CD14-positive monocyte (primary cell): ENCODE measurements at regions not wholly inside any gene's neighbourhood (a gene's known extent, or its start where the extent isn't known, plus 50 kb on each side); places are given as distances from the start of the nearest gene placed in this dataset.

Source experiments
- DNase-seq, 3 donors: peaks; one replicate each; pipeline ENCODE4 v3.0.0-alpha.2; 2011 to 2022
- H2AFZ ChIP-seq: 2 replicates; pipeline ENCODE4 v1.6.0; 2012; ENCODE audit warnings: mild to moderate bottlenecking, low read depth, low read length, inconsistent platforms; ENCODE audit not compliant: insufficient read depth, poor library complexity, severe bottlenecking
- H3K27ac ChIP-seq, 2 donors: 1 replicate in 1 of 2; 2 replicates in 1 of 2; pipeline ENCODE4 v1.5.1; 2012 to 2013; ENCODE audit warnings: low read length in 2 of 2, control low read depth in 1 of 2, inconsistent platforms in 1 of 2, low read depth in 1 of 2, mild to moderate bottlenecking in 1 of 2
- H3K27me3 ChIP-seq, 2 donors: one replicate each; pipeline versions ENCODE4 v1.6.0 to v1.6.1; 2011 to 2013; ENCODE audit warnings: low read length in 2 of 2; ENCODE audit not compliant: control insufficient read depth in 2 of 2, insufficient read depth in 2 of 2
- H3K36me3 ChIP-seq, 2 donors: replicated peaks in 1 of 2; 1 replicate in 1 of 2; 2 replicates in 1 of 2; pipeline versions ENCODE4 v1.5.1 to v1.6.1; 2012 to 2013; ENCODE audit warnings: low read length in 2 of 2, control low read depth in 1 of 2, inconsistent platforms in 1 of 2, mild to moderate bottlenecking in 1 of 2; ENCODE audit not compliant: insufficient read depth in 2 of 2, control insufficient read depth in 1 of 2
- H3K4me1 ChIP-seq, 2 donors: 1 replicate in 1 of 2; 2 replicates in 1 of 2; pipeline versions ENCODE4 v1.5.1 to v1.6.1; 2012 to 2013; ENCODE audit warnings: low read length in 2 of 2, control low read depth in 1 of 2, inconsistent platforms in 1 of 2, mild to moderate bottlenecking in 1 of 2, moderate library complexity in 1 of 2; ENCODE audit not compliant: insufficient read depth in 2 of 2, control insufficient read depth in 1 of 2
- H3K4me2 ChIP-seq: replicated peaks from 2 replicates; pipeline ENCODE3; 2012; ENCODE audit warnings: low read length, moderate library complexity, mild to moderate bottlenecking; ENCODE audit not compliant: poor library complexity, severe bottlenecking; ENCODE audit errors: extremely low read depth
- H3K4me3 ChIP-seq, 3 experiments: fragments of 200-600 bp in 1 of 3; sonication (generic) in 1 of 3; replicated peaks in 1 of 3; 1 replicate in 2 of 3; 2 replicates in 1 of 3; pipeline ENCODE4 v1.5.1; 2011 to 2013; ENCODE audit warnings: low read length in 3 of 3, mild to moderate bottlenecking in 3 of 3, control low read depth in 2 of 3, low read depth in 2 of 3, inconsistent platforms in 1 of 3, moderate library complexity in 1 of 3
- H3K79me2 ChIP-seq: 2 replicates; pipeline ENCODE4 v1.6.0; 2012; ENCODE audit warnings: mild to moderate bottlenecking, control low read depth, inconsistent platforms, low read length, moderate library complexity; ENCODE audit not compliant: insufficient read depth
- H3K9ac ChIP-seq: 2 replicates; pipeline ENCODE4 v1.6.0; 2017; ENCODE audit warnings: low read length, mild to moderate bottlenecking; ENCODE audit not compliant: insufficient read depth, poor library complexity, severe bottlenecking
- H3K9me3 ChIP-seq, 2 donors: replicated peaks in 1 of 2; 1 replicate in 1 of 2; 2 replicates in 1 of 2; pipeline versions ENCODE4 v1.5.1 to v1.6.1; 2012 to 2013; ENCODE audit warnings: low read length in 2 of 2, control low read depth in 1 of 2; ENCODE audit not compliant: control insufficient read depth in 1 of 2, insufficient read depth in 1 of 2
- H4K20me1 ChIP-seq: 2 replicates; pipeline ENCODE4 v1.6.0; 2012; ENCODE audit warnings: mild to moderate bottlenecking, low read length, control low read depth, moderate library complexity; ENCODE audit not compliant: insufficient read depth
- H3K27ac Mint-ChIP-seq, 7 donors: one replicate each; pipeline ENCODE4 v1.8.0; 2020; ENCODE audit warnings: mild to moderate bottlenecking in 7 of 7, mixed read lengths in 7 of 7, moderate library complexity in 6 of 7, inconsistent platforms in 2 of 7
- H3K27me3 Mint-ChIP-seq, 3 donors: one replicate each; pipeline ENCODE4 v1.8.0; 2021 to 2022; ENCODE audit warnings: low read depth in 3 of 3, mild to moderate bottlenecking in 3 of 3, mixed read lengths in 3 of 3, moderate library complexity in 3 of 3, inconsistent platforms in 1 of 3
- H3K36me3 Mint-ChIP-seq, 2 donors: one replicate each; pipeline ENCODE4 v1.8.0; 2020; ENCODE audit warnings: mixed read lengths in 2 of 2, inconsistent platforms in 1 of 2, mild to moderate bottlenecking in 1 of 2
- H3K4me1 Mint-ChIP-seq: one replicate; pipeline ENCODE4 v1.8.0; 2020; ENCODE audit warnings: mild to moderate bottlenecking, mixed read lengths
- H3K4me3 Mint-ChIP-seq, 2 donors: one replicate each; pipeline ENCODE4 v1.8.0; 2020; ENCODE audit warnings: mild to moderate bottlenecking in 2 of 2, mixed read lengths in 2 of 2, moderate library complexity in 1 of 2
- H3K9me3 Mint-ChIP-seq, 7 donors: one replicate each; pipeline ENCODE4 v1.8.0; 2020 to 2022; ENCODE audit warnings: mixed read lengths in 7 of 7, mild to moderate bottlenecking in 6 of 7, moderate library complexity in 6 of 7, inconsistent platforms in 2 of 7
- CTCF ChIP-seq: fragments of 200-600 bp; IDR thresholded peaks from one replicate; pipeline ENCODE4 v1.8.0; 2022; ENCODE audit warnings: antibody characterized with exemption, mild to moderate bottlenecking
- WGBS: methylation state at CpG from one replicate; pipeline ENCODE4 v1.1.5; 2013; ENCODE audit warnings: missing lambda C conversion rate; ENCODE audit not compliant: insufficient coverage; 5-methylcytosine and 5-hydroxymethylcytosine counted together
- intact Hi-C, 2 donors: fragments of 100-400 bp; cut with micrococcal nuclease; formaldehyde crosslinking; loops; one replicate each; pipeline versions ENCODE4 v1.15.0 to v1.15.1; 2023

- Histone ChIP-seq H3K9me3 (no peaks in the 10 kb centered on the region), H3K27ac (no peak overlapping the region), H2AFZ (no peak overlapping the region), H3K79me2 (no peaks in the 10 kb centered on the region), H3K27me3 (no peaks in the 10 kb centered on the region), H3K4me1 (no peaks in the 10 kb centered on the region), H3K4me3 (no peak overlapping the region), H4K20me1 (no peaks in the 10 kb centered on the region), H3K4me2 (no peak overlapping the region), H3K36me3 (no peaks in the 10 kb centered on the region), H3K9ac (no peak overlapping the region)
- no peaks in the 10 kb centered on the region for H3K9me3 Mint-ChIP-seq
- no peak for DNase-seq
- H3K36me3 Mint-ChIP-seq = no peaks in the 10 kb centered on the region
- H3K27me3 Mint-ChIP-seq = peaks cover 0 to 2% (median 2%) of the 10 kb centered on the region in 3 donors
- no peaks in the 10 kb centered on the region for H3K4me1 Mint-ChIP-seq
- H3K27ac Mint-ChIP-seq = no peak overlapping the region
- WGBS = 90% methylated on average over 8 of the region's 10 CpGs
- no peak for TF ChIP-seq CTCF
- H3K4me3 Mint-ChIP-seq = no peak overlapping the region
- intact Hi-C loops = no loop called here
Measured at GRCh38 chr6:74755196-74755595, 450.7 kb downstream of the COL12A1 start.

GRCh38 chr6:74753883-74754600 is 451.8 kb downstream of the COL12A1 start:
- Mint-ChIP-seq H3K4me3 (no peak overlapping the region), H3K36me3 (no peaks in the 10 kb centered on the region), H3K4me1 (no peaks in the 10 kb centered on the region), H3K27ac (no peak overlapping the region), H3K27me3 (peaks cover 2% of the 10 kb centered on the region in 3 donors), H3K9me3 (no peaks in the 10 kb centered on the region)
- Histone ChIP-seq H3K4me1 (no peaks in the 10 kb centered on the region), H3K4me2 (no peak overlapping the region), H3K4me3 (no peak overlapping the region), H3K27me3 (no peaks in the 10 kb centered on the region), H3K27ac (no peak overlapping the region), H3K36me3 (no peaks in the 10 kb centered on the region), H2AFZ (no peak overlapping the region), H3K79me2 (no peaks in the 10 kb centered on the region), H3K9me3 (no peaks in the 10 kb centered on the region), H3K9ac (no peak overlapping the region), H4K20me1 (no peaks in the 10 kb centered on the region)
- no peak for DNase-seq
- no CpG with 5 or more reads among the region's 2 CpGs for WGBS
- no peak for TF ChIP-seq CTCF
- intact Hi-C loops = no loop called here
